SK-N-SH treated with all-trans-retinoic acid at 6 μM for 48 hours (cell line): ENCODE measurements at regions not wholly inside any gene's neighbourhood (a gene's known extent, or its start where the extent isn't known, plus 50 kb on each side); places are given as distances from the start of the nearest gene placed in this dataset.

Source experiments
- ATAC-seq: fragments of 200-7000 bp; cut with Tn5 transposase; 3 replicates; pipeline ENCODE4 v1.9.1; 2020; ENCODE audit warnings: mild to moderate bottlenecking, moderate library complexity
- ARNTL ChIP-seq: fragments of 450-650 bp; formaldehyde crosslinking; IDR thresholded peaks from 2 replicates; pipeline ENCODE4 v1.5.0; 2020; ENCODE audit warnings: low read depth, mild to moderate bottlenecking, moderate library complexity, borderline replicate concordance
- BACH2 ChIP-seq: fragments of 250-450 bp; sonication (Bioruptor Pico); IDR thresholded peaks from 2 replicates; pipeline ENCODE4 v1.9.0; 2021; ENCODE audit warnings: mild to moderate bottlenecking, borderline replicate concordance
- CSDC2 ChIP-seq: fragments of 250-450 bp; sonication (Bioruptor Pico); IDR thresholded peaks from 2 replicates; pipeline ENCODE4 v1.5.0; 2020; ENCODE audit warnings: mild to moderate bottlenecking, moderate library complexity
- CSRNP3 ChIP-seq: fragments of 250-450 bp; sonication (Bioruptor Pico); IDR thresholded peaks from 2 replicates; pipeline ENCODE4 v1.5.1; 2021; ENCODE audit warnings: mild to moderate bottlenecking, moderate library complexity
- GLIS3 ChIP-seq: fragments of 250-450 bp; sonication (Bioruptor Pico); IDR thresholded peaks from 2 replicates; pipeline ENCODE4 v1.5.0; 2020; ENCODE audit warnings: mild to moderate bottlenecking, moderate library complexity
- ISL1 ChIP-seq: fragments of 250-450 bp; sonication (Bioruptor Pico); IDR thresholded peaks from 2 replicates; pipeline ENCODE4 v2.1.2; 2022; ENCODE audit warnings: mild to moderate bottlenecking, moderate library complexity
- OSR1 ChIP-seq: fragments of 250-450 bp; sonication (Bioruptor Pico); IDR thresholded peaks from 2 replicates; pipeline ENCODE4 v1.8.0; 2022; ENCODE audit warnings: moderate library complexity, mild to moderate bottlenecking, inconsistent platforms
- PPARA ChIP-seq: fragments of 250-450 bp; sonication (Bioruptor Pico); IDR thresholded peaks from 2 replicates; pipeline ENCODE4 v1.5.0; 2020; ENCODE audit warnings: mild to moderate bottlenecking, borderline replicate concordance
- RARB ChIP-seq: fragments of 250-450 bp; sonication (Bioruptor Pico); IDR thresholded peaks from 2 replicates; pipeline ENCODE4 v1.8.0; 2021; ENCODE audit warnings: mild to moderate bottlenecking, moderate library complexity
- SNAI2 ChIP-seq: fragments of 250-450 bp; sonication (Bioruptor Pico); IDR thresholded peaks from 2 replicates; pipeline ENCODE4 v1.5.0; 2020; ENCODE audit warnings: mild to moderate bottlenecking, moderate library complexity
- TOX ChIP-seq: fragments of 250-450 bp; sonication (Bioruptor Pico); IDR thresholded peaks from 2 replicates; pipeline ENCODE4 v1.8.0; 2021; ENCODE audit warnings: mild to moderate bottlenecking, moderate library complexity, borderline replicate concordance
- ZC3H10 ChIP-seq: fragments of 250-450 bp; sonication (Bioruptor Pico); IDR thresholded peaks from 2 replicates; pipeline ENCODE4 v1.5.1; 2021; ENCODE audit warnings: mild to moderate bottlenecking, moderate library complexity
- ZFP3 ChIP-seq: fragments of 250-450 bp; sonication (Bioruptor Pico); IDR thresholded peaks from 2 replicates; pipeline ENCODE4 v1.5.0; 2020; ENCODE audit warnings: mild to moderate bottlenecking, moderate library complexity
- ZFP30 ChIP-seq: fragments of 450-650 bp; formaldehyde crosslinking; IDR thresholded peaks from 2 replicates; pipeline ENCODE4 v1.5.0; 2022; ENCODE audit warnings: mild to moderate bottlenecking, moderate library complexity
- ZNF565 ChIP-seq: fragments of 450-650 bp; formaldehyde crosslinking; conservative IDR thresholded peaks from 2 replicates; pipeline ENCODE4 v1.5.0; 2020; ENCODE audit warnings: low read depth, mild to moderate bottlenecking, moderate library complexity
- ZNF70 ChIP-seq: fragments of 450-650 bp; formaldehyde crosslinking; IDR thresholded peaks from 2 replicates; pipeline ENCODE4 v1.5.0; 2020; ENCODE audit warnings: mild to moderate bottlenecking, moderate library complexity
- ZNF8 ChIP-seq: fragments of 450-650 bp; formaldehyde crosslinking; IDR thresholded peaks from 2 replicates; pipeline ENCODE4 v1.5.0; 2020; ENCODE audit warnings: mild to moderate bottlenecking, moderate library complexity
- TF ChIP-seq, protein P1 (sequence below): fragments of 250-450 bp; sonication (Bioruptor Pico); IDR thresholded peaks from 2 replicates; pipeline ENCODE4 v1.5.1; 2020; ENCODE audit warnings: low read depth, mild to moderate bottlenecking, moderate library complexity
- TF ChIP-seq, protein P2 (sequence below): fragments of 250-450 bp; sonication (Bioruptor Pico); IDR thresholded peaks from 2 replicates; pipeline ENCODE4 v1.5.0; 2020; ENCODE audit warnings: mild to moderate bottlenecking, moderate library complexity
- TF ChIP-seq, protein P3 (sequence below): fragments of 250-450 bp; sonication (Bioruptor Pico); IDR thresholded peaks from 2 replicates; pipeline ENCODE4 v1.8.0; 2021; ENCODE audit warnings: low read depth, mild to moderate bottlenecking, moderate library complexity, borderline replicate concordance

DNA sequence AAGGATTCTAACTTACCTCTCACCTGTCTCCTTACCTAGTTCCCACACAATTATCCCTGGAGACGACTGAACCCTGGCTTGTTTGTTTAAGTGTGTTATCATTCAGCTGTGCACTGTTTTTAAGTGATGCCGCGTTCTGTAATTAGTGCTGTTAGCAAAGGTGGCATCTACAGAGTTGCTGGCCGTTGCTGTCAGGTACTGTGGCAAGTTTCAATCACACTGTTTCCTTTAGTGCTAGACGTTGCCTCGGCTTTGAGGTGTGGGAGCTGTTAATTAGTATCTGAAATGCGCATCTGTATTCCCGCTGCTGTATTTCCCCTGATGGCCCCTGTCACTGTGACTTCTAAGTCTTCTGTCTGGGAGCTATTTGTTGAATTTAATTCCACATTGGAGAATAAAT lies 193.8 kb upstream of the GAS1 start:
- no peak for TF ChIP-seq CSDC2 (CRISPR knock-in tag)
- TF ChIP-seq TOX (CRISPR knock-in tag), result no peak
- no peak for TF ChIP-seq BACH2 (CRISPR knock-in tag)
- TF ChIP-seq SNAI2 (CRISPR knock-in tag), result no peak
- TF ChIP-seq, protein P1, sequence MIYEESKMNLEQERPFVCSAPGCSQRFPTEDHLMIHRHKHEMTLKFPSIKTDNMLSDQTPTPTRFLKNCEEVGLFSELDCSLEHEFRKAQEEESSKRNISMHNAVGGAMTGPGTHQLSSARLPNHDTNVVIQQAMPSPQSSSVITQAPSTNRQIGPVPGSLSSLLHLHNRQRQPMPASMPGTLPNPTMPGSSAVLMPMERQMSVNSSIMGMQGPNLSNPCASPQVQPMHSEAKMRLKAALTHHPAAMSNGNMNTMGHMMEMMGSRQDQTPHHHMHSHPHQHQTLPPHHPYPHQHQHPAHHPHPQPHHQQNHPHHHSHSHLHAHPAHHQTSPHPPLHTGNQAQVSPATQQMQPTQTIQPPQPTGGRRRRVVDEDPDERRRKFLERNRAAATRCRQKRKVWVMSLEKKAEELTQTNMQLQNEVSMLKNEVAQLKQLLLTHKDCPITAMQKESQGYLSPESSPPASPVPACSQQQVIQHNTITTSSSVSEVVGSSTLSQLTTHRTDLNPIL, result no peak
- TF ChIP-seq OSR1 (CRISPR knock-in tag), result no peak
- TF ChIP-seq ARNTL (CRISPR knock-in tag), result no peak
- no peak for TF ChIP-seq RARB
- TF ChIP-seq ZNF8 (CRISPR knock-in tag), result no peak
- TF ChIP-seq, protein P2, sequence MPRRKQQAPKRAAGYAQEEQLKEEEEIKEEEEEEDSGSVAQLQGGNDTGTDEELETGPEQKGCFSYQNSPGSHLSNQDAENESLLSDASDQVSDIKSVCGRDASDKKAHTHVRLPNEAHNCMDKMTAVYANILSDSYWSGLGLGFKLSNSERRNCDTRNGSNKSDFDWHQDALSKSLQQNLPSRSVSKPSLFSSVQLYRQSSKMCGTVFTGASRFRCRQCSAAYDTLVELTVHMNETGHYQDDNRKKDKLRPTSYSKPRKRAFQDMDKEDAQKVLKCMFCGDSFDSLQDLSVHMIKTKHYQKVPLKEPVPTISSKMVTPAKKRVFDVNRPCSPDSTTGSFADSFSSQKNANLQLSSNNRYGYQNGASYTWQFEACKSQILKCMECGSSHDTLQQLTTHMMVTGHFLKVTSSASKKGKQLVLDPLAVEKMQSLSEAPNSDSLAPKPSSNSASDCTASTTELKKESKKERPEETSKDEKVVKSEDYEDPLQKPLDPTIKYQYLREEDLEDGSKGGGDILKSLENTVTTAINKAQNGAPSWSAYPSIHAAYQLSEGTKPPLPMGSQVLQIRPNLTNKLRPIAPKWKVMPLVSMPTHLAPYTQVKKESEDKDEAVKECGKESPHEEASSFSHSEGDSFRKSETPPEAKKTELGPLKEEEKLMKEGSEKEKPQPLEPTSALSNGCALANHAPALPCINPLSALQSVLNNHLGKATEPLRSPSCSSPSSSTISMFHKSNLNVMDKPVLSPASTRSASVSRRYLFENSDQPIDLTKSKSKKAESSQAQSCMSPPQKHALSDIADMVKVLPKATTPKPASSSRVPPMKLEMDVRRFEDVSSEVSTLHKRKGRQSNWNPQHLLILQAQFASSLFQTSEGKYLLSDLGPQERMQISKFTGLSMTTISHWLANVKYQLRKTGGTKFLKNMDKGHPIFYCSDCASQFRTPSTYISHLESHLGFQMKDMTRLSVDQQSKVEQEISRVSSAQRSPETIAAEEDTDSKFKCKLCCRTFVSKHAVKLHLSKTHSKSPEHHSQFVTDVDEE (CRISPR knock-in tag), result no peak
- no peak for TF ChIP-seq ISL1 (CRISPR knock-in tag)
- no peak for TF ChIP-seq ZNF70 (CRISPR knock-in tag)
- no peak for TF ChIP-seq ZFP3
- TF ChIP-seq PPARA, result no peak
- TF ChIP-seq CSRNP3, result no peak
- no peak for TF ChIP-seq ZNF565
- TF ChIP-seq, protein P3, sequence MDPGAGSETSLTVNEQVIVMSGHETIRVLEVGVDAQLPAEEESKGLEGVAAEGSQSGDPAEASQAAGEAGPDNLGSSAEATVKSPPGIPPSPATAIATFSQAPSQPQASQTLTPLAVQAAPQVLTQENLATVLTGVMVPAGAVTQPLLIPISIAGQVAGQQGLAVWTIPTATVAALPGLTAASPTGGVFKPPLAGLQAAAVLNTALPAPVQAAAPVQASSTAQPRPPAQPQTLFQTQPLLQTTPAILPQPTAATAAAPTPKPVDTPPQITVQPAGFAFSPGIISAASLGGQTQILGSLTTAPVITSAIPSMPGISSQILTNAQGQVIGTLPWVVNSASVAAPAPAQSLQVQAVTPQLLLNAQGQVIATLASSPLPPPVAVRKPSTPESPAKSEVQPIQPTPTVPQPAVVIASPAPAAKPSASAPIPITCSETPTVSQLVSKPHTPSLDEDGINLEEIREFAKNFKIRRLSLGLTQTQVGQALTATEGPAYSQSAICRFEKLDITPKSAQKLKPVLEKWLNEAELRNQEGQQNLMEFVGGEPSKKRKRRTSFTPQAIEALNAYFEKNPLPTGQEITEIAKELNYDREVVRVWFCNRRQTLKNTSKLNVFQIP (CRISPR knock-in tag), result no peak
- ATAC-seq, result no peak

DNA sequence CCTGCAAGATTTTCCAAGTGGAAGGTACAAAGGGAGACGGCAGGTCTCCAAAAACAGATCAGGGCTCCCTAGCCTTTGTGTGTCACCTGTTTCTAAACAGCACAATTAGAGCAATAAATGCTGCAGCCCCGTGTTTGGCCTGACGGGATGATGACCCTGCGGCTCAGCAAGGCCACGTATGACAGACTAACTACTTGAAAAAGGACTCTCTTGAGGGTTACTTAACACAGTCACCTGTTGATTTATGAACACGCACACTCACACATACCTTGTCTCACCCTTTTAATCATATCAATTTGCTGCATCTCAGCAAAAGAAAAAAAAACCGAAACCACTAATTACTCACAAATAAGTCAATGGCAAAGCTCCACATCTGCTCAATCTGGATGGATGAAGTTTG lies 199.6 kb upstream of the GAS1 start:
- TF ChIP-seq ZFP30 (CRISPR knock-in tag), result no peak
- no peak for TF ChIP-seq GLIS3 (CRISPR knock-in tag)
- TF ChIP-seq PPARA, result no peak
- TF ChIP-seq, protein P1, result no peak
- TF ChIP-seq, protein P3 (CRISPR knock-in tag), result no peak
- no peak for TF ChIP-seq ZNF565
- no peak for TF ChIP-seq ZNF70 (CRISPR knock-in tag)
- TF ChIP-seq TOX (CRISPR knock-in tag), result no peak
- TF ChIP-seq BACH2 (CRISPR knock-in tag), result no peak
- no peak for TF ChIP-seq ZNF8 (CRISPR knock-in tag)
- TF ChIP-seq ZC3H10, result no peak
- TF ChIP-seq RARB, result no peak
- TF ChIP-seq SNAI2 (CRISPR knock-in tag), result no peak
- TF ChIP-seq, all 23 proteins: peak for 0

DNA sequence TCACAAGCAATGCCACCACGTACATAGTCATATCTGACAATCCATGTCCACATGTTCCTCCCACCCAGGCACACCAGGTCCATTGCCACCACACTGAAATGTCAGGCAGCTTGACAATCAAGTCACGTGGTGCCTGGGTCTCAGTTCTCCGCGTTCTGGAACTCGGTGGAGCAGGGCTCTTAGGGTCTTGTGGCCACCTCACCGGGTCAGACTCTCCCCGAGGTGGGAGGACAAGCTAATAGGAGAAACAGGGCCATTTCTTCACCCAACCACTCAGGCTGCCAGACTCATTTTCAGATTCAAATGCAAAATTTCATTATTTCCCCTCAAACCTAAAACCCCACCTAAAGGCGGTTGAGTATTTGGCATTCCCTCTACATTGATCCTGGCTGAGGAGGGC lies 200.5 kb upstream of the GAS1 start:
- no peak for ATAC-seq
- no peak for TF ChIP-seq RARB
- TF ChIP-seq, protein P2 (CRISPR knock-in tag), result no peak
- TF ChIP-seq GLIS3 (CRISPR knock-in tag), result no peak
- no peak for TF ChIP-seq ISL1 (CRISPR knock-in tag)
- TF ChIP-seq OSR1 (CRISPR knock-in tag), result no peak
- TF ChIP-seq, protein P3 (CRISPR knock-in tag), result no peak
- no peak for TF ChIP-seq BACH2 (CRISPR knock-in tag)
- TF ChIP-seq ARNTL (CRISPR knock-in tag), result no peak
- TF ChIP-seq ZFP30 (CRISPR knock-in tag), result no peak
- TF ChIP-seq ZFP3, result no peak
- no peak for TF ChIP-seq PPARA
- no peak for TF ChIP-seq ZC3H10

More for the DNA sequence above, 199.6 kb upstream of the GAS1 start:
- ATAC-seq, result no peak
